ENCODE measurements at regions not wholly inside any gene's neighbourhood (a gene's known extent, or its start where the extent isn't known, plus 50 kb on each side); places are given as distances from the start of the nearest gene placed in this dataset.

DNA sequence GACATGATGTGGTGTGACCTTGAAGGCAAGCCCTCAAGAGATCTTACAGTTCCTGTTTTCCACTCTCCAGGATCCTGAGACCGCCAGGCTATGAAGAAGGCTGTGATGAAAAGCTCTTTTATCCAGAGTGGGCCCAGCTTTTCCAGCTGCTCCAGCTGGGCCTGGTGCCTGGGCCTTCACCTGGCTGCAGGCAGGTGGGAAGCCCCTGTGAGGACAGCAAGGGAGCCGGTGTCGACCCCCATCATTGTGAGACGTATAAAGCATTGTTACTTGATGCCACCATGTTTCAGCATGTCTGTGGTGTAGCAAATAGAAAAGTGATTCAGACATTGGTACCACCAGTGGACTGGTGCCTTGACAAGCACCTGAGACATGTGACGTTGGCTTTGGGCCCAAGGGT, 190.2 kb downstream of the KIF26A start:
- TF ChIP-seq, protein P1, sequence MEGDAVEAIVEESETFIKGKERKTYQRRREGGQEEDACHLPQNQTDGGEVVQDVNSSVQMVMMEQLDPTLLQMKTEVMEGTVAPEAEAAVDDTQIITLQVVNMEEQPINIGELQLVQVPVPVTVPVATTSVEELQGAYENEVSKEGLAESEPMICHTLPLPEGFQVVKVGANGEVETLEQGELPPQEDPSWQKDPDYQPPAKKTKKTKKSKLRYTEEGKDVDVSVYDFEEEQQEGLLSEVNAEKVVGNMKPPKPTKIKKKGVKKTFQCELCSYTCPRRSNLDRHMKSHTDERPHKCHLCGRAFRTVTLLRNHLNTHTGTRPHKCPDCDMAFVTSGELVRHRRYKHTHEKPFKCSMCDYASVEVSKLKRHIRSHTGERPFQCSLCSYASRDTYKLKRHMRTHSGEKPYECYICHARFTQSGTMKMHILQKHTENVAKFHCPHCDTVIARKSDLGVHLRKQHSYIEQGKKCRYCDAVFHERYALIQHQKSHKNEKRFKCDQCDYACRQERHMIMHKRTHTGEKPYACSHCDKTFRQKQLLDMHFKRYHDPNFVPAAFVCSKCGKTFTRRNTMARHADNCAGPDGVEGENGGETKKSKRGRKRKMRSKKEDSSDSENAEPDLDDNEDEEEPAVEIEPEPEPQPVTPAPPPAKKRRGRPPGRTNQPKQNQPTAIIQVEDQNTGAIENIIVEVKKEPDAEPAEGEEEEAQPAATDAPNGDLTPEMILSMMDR (conservative IDR thresholded peaks at IDR 0.05; ENCODE audit: low read depth in 2 of 2), result no peak
- TF ChIP-seq EZH2 (IDR thresholded peaks at IDR 0.05; ENCODE audit: low read depth, unreplicated experiment) (no peak), POLR2AphosphoS5 (IDR thresholded peaks at IDR 0.05; ENCODE audit: low read depth) (no peak), EZH2phosphoT487 (IDR thresholded peaks at IDR 0.05; ENCODE audit: unreplicated experiment) (no peak), JUNB (IDR thresholded peaks at IDR 0.05; ENCODE audit: unreplicated experiment) (no peak), ZNF114 (CRISPR knock-in tag; IDR thresholded peaks at IDR 0.05) (no peak), CREB1 (CRISPR knock-in tag; IDR thresholded peaks at IDR 0.05; ENCODE audit: low read depth) (no peak)
- TF ChIP-seq, protein P2, sequence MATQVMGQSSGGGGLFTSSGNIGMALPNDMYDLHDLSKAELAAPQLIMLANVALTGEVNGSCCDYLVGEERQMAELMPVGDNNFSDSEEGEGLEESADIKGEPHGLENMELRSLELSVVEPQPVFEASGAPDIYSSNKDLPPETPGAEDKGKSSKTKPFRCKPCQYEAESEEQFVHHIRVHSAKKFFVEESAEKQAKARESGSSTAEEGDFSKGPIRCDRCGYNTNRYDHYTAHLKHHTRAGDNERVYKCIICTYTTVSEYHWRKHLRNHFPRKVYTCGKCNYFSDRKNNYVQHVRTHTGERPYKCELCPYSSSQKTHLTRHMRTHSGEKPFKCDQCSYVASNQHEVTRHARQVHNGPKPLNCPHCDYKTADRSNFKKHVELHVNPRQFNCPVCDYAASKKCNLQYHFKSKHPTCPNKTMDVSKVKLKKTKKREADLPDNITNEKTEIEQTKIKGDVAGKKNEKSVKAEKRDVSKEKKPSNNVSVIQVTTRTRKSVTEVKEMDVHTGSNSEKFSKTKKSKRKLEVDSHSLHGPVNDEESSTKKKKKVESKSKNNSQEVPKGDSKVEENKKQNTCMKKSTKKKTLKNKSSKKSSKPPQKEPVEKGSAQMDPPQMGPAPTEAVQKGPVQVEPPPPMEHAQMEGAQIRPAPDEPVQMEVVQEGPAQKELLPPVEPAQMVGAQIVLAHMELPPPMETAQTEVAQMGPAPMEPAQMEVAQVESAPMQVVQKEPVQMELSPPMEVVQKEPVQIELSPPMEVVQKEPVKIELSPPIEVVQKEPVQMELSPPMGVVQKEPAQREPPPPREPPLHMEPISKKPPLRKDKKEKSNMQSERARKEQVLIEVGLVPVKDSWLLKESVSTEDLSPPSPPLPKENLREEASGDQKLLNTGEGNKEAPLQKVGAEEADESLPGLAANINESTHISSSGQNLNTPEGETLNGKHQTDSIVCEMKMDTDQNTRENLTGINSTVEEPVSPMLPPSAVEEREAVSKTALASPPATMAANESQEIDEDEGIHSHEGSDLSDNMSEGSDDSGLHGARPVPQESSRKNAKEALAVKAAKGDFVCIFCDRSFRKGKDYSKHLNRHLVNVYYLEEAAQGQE (IDR thresholded peaks at IDR 0.05; ENCODE audit: unreplicated experiment), result no peak

Data from GM23338 (cell line).